Keratinocyte (primary cell): ENCODE measurements at regions not wholly inside any gene's neighbourhood (a gene's known extent, or its start where the extent isn't known, plus 50 kb on each side); places are given as distances from the start of the nearest gene placed in this dataset.

Experiments
- EZH2 ChIP-seq: IDR thresholded peaks from one replicate; pipeline ENCODE4 v1.6.1; 2012; ENCODE audit warnings: inconsistent platforms, mild to moderate bottlenecking, low read length, moderate library complexity
- TF ChIP-seq, protein P1 (sequence below), 3 experiments: IDR thresholded peaks in 1 of 3; conservative IDR thresholded peaks in 1 of 3; optimal IDR thresholded peaks in 1 of 3; 2 replicates in 2 of 3; 3 replicates in 1 of 3; pipeline versions ENCODE3 to v1.5.1; 2011; ENCODE audit warnings: low read length in 3 of 3, mild to moderate bottlenecking in 3 of 3, moderate library complexity in 2 of 3, control low read depth in 1 of 3, inconsistent platforms in 1 of 3; ENCODE audit not compliant: insufficient read depth in 2 of 3; ENCODE audit errors: extremely low read depth in 1 of 3

DNA sequence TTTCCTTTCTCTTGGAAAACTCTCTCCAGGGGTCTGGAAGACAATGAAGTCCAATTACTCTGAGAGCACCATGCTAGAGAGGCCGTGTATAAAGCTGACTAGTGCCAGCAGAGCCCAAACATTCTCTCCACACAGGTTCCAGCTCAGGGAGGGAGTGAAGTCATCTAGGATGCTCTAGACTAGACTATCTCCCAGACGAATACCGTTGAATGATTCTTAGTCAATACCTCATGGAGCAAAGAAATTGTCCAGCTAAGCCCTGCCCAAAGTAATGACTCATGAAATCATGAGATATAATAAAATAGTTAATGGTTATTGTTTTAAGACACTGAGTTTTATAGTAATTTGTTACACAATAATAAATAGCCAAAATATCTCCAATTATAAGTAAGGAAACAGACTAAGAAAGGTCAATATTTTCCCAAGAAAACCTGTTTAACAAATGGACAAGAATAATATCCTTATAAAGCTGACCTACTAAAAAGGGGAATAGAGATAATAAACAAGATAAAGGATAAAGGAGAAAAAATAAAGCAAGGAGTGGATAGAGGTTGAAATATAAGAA, 163.9 kb upstream of the LRRC7 start:
- TF ChIP-seq, protein P1, sequence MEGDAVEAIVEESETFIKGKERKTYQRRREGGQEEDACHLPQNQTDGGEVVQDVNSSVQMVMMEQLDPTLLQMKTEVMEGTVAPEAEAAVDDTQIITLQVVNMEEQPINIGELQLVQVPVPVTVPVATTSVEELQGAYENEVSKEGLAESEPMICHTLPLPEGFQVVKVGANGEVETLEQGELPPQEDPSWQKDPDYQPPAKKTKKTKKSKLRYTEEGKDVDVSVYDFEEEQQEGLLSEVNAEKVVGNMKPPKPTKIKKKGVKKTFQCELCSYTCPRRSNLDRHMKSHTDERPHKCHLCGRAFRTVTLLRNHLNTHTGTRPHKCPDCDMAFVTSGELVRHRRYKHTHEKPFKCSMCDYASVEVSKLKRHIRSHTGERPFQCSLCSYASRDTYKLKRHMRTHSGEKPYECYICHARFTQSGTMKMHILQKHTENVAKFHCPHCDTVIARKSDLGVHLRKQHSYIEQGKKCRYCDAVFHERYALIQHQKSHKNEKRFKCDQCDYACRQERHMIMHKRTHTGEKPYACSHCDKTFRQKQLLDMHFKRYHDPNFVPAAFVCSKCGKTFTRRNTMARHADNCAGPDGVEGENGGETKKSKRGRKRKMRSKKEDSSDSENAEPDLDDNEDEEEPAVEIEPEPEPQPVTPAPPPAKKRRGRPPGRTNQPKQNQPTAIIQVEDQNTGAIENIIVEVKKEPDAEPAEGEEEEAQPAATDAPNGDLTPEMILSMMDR (optimal IDR thresholded peaks at IDR 0.05 in 1 of 3, IDR thresholded peaks at IDR 0.05 in 1 of 3, conservative IDR thresholded peaks at IDR 0.05 in 1 of 3; ENCODE audit: extremely low read depth in 1 of 3, insufficient read depth in 2 of 3, low read length in 3 of 3) = no peak
- no peak for TF ChIP-seq EZH2
